GM18498 (cell line): ENCODE measurements at regions not wholly inside any gene's neighbourhood (a gene's known extent, or its start where the extent isn't known, plus 50 kb on each side); places are given as distances from the start of the nearest gene placed in this dataset.
A peak's percentile ranks its signal among the peaks of the same experiment; 100 is the strongest.

Experiments
- ATAC-seq: cut with Tn5 transposase; IDR thresholded peaks from one replicate; pipeline ENCODE4 v1.9.1; 2021; ENCODE audit warnings: mild to moderate bottlenecking, moderate library complexity; ENCODE audit not compliant: unreplicated experiment

GRCh38 chr7:91812388-91812787 lies 68.1 kb downstream of the MTERF1 start:
- no peak for ATAC-seq

- ATAC-seq = peak; percentile 81
These were observed 66.3 kb downstream of the MTERF1 start for GRCh38 chr7:91814189-91814588.
